ENCODE measurements at regions not wholly inside any gene's neighbourhood (a gene's known extent, or its start where the extent isn't known, plus 50 kb on each side); places are given as distances from the start of the nearest gene placed in this dataset.

DNA sequence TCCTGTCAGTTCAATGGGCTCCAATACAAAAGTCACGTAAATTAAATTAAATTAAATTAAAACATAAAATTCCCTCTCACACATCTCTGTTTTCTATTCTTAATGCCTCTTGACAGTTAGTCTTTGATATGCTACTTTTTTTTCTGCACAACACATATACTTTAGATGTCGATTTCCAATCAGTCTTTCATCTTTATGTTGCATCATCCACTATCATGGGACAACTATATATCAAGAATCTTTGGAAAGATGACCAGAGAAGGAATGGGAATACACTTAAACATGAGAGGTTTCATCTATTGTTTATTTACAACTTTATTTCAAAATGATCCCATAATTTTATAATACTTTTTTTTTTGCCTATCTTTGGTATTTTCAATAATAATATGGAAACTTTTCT, 733.3 kb upstream of the FANCL start:
- TF ChIP-seq EZH2 (IDR thresholded peaks at IDR 0.05; ENCODE audit: borderline replicate concordance, insufficient read depth, low read depth, low read length, poor library complexity, severe bottlenecking): no peak
- TF ChIP-seq, protein P1, sequence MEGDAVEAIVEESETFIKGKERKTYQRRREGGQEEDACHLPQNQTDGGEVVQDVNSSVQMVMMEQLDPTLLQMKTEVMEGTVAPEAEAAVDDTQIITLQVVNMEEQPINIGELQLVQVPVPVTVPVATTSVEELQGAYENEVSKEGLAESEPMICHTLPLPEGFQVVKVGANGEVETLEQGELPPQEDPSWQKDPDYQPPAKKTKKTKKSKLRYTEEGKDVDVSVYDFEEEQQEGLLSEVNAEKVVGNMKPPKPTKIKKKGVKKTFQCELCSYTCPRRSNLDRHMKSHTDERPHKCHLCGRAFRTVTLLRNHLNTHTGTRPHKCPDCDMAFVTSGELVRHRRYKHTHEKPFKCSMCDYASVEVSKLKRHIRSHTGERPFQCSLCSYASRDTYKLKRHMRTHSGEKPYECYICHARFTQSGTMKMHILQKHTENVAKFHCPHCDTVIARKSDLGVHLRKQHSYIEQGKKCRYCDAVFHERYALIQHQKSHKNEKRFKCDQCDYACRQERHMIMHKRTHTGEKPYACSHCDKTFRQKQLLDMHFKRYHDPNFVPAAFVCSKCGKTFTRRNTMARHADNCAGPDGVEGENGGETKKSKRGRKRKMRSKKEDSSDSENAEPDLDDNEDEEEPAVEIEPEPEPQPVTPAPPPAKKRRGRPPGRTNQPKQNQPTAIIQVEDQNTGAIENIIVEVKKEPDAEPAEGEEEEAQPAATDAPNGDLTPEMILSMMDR (IDR thresholded peaks at IDR 0.05): no peak
